ENCODE measurements at regions not wholly inside any gene's neighbourhood (a gene's known extent, or its start where the extent isn't known, plus 50 kb on each side); places are given as distances from the start of the nearest gene placed in this dataset.

DNA sequence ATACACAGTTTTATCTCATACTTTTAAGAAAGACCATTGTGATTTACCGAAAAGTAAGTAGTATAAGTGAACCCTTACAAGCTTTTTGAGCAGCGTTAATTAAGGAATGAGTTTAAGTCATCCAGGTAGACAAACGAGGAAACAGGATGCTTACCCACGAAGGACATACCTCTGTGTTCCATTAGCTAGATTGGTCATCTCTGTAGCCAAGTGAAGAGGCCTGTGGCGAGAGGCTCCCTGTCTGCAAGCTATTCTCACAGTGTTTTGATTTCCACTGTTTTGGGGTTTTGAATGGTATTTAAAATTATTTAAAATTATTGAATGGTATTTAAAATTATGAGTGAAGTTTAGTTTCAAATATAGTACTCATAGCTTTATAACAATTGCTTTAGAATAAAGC lies 342.1 kb upstream of the RGS6 start:
- DNase-seq (ENCODE audit: low read depth in 1 of 2, low spot score in 1 of 2), result no peak

DNA sequence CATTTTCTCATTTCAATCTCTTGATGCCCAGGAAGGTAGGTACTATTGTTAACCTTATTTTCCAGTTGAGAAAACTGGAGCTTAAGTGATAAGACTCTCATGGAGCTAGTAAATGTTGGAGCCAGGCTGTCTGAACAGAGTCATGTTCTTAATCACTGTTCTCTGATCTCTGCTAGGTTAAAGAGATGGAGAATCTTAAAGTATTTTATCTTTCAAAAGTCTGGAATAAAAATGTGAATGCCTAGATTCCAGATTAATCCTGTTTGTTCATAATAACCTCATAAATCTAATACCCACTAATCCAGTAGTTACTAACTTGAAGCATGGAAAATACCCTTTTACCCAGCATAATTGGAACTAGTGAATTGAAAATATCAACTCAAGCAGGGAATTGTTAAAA lies 341.0 kb upstream of the RGS6 start:
- no peak for DNase-seq (ENCODE audit: low read depth in 1 of 2, low spot score in 1 of 2)

DNA sequence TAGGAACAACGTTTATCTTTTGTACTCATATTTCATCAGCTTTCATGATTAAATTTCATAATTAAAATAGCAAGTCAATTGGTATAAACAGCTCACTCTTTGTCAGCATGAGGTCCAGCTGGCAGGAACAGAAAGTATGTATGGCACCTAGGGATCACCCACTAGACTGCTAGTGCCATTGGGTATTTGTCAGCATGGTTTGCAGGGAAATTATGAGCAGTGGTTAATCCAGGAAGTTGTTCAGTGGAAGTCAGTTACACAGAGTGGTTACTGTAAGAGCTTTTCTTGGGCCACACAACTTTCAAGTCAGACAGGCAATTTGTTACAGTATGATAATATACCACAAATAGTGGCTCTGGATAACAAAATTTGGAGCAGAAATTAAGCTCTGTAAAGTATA lies 340.3 kb upstream of the RGS6 start:
- no peak for DNase-seq (ENCODE audit: low read depth in 1 of 2, low spot score in 1 of 2)

DNA sequence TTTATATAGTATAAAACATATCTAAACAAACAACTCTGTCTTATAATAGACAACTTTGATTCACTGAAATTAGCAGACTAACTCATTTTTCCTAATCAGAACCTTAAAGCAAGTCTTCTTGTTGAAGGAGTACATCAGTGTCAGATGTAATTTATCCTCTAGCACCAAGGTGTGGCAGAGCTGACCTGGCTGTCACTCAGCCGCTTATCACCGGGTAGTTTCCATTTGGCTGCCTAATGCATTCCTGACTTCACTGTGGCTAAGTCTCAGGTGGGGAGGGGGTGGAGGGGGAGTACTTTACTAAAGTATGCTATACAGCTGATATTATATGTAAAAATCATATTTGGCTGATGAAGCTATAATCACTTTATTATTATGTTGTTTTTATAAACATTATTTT lies 339.9 kb upstream of the RGS6 start:
- DNase-seq (ENCODE audit: low read depth in 1 of 2, low spot score in 1 of 2), result no peak

DNA sequence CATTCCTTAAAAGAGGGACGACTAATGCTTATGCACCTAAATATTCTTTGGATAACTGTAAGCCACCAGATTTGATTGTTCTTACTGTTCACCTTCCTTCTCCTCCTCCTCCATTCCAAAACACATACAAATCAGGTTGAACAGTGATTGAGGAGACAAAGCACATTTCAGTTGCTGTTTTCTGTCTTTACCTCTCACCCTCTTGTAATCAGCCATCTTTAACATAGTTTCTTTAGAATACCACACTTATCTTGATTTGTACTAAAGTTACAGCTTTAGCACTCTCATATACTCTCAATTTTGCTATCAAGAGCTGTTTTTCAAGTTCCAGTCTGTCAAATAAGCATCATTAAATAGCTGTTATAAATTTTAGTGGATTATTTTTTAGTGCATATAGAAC lies 338.3 kb upstream of the RGS6 start:
- DNase-seq (ENCODE audit: low read depth in 1 of 2, low spot score in 1 of 2), result no peak

DNA sequence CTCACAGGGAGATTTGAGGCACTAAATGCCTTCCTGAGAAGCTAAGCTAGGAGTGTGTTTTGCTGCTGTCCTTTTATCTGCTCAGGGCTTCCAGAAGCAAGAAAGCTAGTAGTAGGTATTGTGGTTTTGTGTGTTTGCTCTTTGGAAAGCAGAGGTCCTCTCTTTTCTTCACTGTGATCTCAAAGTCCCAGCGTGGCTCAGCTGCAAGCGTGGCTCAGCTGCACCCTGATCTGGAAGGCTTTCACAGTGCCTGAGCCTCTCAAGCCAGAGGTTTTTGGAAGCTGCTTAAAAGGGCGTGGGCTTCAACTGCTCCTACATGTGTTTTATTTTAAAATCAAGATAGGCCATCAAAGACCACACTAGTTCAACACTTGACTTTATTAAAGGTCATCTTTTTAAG lies 337.4 kb upstream of the RGS6 start:
- DNase-seq (ENCODE audit: low read depth in 1 of 2, low spot score in 1 of 2), result no peak

DNA sequence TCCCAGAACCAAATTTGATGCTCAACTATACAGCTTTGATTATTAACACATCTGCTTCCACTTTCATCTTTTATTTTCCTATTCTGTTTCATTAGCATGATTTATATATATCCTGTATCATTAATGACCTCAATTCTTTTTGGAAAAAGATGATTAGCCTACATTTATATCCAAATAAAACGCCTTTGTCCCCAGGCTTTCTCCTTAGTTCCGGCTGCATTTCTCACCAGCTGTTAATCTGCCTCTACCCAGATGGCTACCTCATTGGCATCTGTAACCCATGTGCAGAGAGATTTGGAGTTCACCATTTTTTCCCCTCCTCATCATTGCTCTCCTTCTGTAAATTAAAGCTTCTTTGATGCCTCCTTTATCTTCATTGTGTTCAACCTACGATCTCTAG lies 336.8 kb upstream of the RGS6 start:
- no peak for DNase-seq (ENCODE audit: low read depth in 1 of 2, low spot score in 1 of 2)

DNA sequence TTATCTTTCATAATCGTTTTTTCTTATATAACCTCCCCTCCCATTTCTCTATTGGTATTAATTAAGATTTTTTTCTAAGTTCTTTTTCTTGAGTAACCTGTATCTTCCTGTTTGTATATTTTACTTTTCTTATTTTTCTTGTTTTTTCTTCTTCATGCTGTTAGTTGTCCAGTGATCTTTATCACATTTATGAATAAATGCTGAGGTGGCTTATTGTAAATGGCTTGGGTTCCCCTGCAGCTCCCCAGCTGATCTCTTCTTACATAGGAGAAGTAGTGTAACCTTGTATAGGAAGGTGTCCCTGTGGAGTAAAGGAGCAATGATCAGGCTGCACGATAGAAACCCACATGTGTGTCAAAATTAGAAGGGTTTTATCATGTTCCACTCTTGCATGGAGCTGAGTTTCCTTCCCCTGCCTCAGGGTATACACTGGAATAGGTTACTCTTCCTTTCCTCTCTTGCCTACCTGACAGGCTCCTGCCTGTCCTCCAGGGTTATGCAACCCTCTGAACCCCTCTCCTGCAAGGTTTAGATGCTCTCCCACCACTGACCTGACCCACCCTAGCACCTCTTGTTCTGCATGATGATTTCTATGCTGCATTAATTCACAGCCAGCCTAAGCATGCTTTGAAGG lies 334.8 kb upstream of the RGS6 start:
- DNase-seq (ENCODE audit: low read depth in 1 of 2, low spot score in 1 of 2), result no peak

DNA sequence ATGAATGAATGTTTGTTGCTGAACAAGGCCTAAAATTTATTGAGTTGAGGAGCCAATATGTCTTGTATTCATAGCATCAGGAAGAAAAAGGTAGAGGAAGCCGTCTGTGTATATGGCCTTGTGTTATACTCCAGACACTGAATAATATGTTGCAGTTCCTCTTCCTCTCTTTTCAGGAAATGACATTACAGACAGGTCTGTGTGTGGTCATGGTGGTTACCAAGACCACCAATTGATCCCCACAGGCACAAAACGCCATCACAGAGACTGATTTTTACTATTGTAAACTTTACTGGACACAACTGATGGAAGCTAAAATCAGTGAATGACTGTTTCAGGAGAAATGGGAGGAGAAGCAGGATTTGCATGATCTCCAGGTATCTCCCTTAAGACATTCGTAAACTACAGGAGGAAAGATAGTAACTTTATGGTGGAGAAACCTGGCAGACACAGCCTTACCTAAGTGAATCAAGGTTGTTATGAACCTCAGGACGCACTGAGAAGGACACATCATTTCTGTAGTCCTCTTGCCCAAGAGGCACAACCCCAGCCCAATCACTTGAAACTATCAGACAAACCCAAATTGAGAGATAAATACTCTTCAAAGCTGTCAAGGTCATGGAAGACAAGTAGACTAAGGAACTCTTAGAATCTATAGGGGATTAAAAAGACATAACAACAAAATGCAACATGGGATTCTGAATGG lies 334.1 kb upstream of the RGS6 start:
- no peak for DNase-seq (ENCODE audit: low read depth in 1 of 2, low spot score in 1 of 2)

DNA sequence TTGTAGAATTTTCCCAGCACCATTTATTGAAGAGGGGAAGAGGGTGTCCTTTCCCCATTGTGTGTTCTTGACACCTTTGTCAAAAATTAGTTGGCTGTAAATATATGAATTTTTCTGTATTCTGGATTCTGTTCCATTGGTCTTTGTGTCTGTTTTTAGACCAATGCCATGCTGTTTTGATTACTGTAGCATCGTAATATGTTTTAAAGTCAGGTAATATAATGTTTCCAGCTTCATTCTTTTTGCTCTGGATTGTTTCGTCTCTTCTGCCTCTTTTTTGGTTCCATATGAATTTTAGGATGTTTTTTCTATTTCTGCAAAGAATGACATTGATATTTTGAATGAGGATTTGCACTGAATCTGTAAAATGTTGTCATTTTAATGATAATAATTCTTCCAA lies 331.9 kb upstream of the RGS6 start:
- no peak for DNase-seq (ENCODE audit: low read depth in 1 of 2, low spot score in 1 of 2)

DNA sequence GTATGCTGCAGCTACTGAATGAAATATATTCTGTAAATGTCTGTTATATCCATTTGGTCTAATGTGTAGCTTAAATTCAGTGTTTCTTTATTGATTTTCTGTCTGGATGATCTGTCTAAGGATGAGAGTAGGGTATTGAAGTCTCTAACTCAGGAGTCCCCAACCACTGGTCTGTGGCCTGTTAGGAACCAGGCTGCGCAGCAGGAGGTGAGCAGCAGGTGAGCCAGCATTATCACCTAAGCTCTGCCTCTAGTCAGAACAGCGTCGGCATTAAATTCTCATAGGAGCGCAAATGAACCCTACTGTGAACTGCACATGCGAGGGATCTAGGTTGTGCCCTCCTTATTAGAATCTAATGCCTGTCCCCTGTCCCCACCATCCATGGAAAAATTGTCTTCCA lies 329.7 kb upstream of the RGS6 start:
- DNase-seq (ENCODE audit: low read depth in 1 of 2, low spot score in 1 of 2), result no peak

DNA sequence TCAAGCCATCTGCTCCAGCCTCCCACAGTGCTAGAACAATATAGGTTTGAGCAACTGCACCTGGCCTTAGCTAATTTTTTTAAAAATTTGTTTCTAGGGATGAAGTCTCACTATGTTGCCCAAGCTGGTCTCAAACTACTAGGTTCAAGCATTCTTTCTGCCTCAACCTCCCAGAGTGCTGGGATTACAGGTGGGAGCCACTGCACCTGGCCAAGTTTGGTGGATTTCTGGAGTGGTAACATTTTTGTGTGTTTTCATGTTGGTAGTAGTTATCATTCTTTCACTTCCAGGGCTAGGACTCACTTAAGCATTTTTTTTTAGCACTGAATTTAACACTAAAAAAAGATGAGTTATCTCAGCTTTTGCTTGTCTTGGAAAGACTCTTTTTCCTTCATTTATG lies 328.0 kb upstream of the RGS6 start:
- DNase-seq (ENCODE audit: low read depth in 1 of 2, low spot score in 1 of 2), result no peak

DNA sequence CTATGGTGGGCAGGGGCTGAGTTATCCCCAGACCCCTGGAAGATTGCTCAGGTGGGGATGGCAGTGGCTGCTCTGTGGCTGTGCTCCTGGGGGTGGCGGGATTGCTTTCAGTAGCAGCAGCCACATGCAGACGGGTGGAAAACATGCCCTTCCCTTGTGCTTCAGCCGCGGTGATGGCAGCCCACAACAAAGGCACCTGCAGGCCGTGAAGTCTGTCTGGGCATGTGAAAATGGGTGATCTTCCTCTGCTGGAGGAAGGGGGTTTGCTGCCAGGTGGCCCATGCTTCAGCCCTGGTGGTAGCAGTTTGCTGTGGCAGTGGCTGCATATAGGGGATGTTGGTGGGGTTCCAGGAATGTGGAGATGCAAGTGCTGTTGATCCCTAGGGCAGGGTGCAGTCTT lies 326.2 kb upstream of the RGS6 start:
- no peak for DNase-seq (ENCODE audit: low read depth in 1 of 2, low spot score in 1 of 2)

DNA sequence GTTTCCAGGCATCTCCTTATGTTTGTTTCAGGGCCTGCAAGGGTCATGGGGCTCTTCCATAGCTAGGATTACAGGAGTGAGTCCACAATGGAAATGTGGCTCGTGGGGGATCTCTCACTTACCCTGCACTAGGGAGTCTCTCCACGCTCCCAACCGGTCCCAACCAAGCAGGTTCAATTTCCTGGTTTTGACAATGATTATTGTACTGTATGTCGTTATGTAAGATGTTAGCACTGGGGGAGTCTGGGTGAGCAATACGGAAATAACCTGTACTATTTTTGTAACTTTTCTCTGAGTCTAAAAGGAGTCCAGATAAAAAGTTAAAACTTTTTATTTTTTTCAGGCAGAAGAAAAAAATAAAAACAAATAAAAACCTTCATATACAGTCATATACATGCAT lies 325.7 kb upstream of the RGS6 start:
- no peak for DNase-seq (ENCODE audit: low read depth in 1 of 2, low spot score in 1 of 2)

DNA sequence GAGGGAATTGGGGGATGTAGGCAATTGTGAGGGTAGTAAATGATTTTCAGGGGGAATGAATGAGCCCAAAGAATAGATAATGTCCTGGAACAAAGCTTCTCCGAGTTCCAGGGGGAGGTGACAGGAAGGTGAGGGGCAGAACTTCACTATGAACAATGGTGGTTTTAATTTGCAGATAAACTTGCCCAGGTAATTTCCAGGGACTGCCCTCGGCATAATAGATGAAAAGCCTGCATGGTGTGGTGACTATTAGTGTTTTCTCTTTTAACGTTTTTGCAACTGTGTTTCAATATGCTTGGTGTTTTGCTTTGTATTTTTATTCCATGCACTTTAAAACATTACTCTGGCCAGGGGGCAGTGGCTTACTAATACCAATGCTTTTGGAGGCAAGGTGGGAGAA lies 325.2 kb upstream of the RGS6 start:
- no peak for DNase-seq (ENCODE audit: low read depth in 1 of 2, low spot score in 1 of 2)

DNA sequence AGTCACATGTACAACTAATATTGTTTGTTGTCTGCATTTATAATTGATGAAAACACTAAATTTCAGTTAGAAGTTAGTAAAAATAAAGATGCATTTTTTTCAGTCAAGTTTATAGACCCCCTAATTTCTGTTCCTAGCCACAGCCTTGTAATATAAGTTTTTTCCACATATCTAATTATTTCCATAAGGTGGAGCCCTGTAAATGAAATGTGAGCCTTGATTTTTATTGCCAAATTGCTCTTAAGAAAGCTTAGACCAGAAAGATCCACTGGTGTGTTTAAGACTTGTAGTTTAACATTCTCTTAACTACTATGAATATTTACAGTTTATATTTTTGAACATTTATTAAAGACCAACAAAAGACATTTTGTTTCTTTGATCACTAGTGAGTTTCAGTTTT lies 322.1 kb upstream of the RGS6 start:
- DNase-seq (ENCODE audit: low read depth in 1 of 2, low spot score in 1 of 2), result no peak

DNA sequence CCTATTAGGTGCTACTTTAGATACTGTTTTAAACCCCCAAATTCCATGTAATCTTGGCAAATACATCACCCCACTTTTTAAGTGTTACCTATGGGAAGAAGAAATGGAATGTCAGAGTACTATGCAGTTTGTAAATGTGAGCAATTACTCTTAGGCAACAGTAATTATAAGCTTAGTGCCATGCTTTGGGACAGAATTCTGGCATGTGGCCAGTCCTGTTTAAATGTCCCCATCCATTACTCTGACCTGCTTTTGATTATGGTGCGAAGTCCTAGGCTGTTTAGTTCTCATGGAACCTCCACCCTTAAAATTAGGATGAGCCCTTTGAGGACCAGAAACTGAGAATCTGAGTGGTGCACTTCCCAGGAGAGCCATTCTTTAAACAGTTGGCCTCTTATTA lies 321.4 kb upstream of the RGS6 start:
- DNase-seq (ENCODE audit: low read depth in 1 of 2, low spot score in 1 of 2), result no peak

DNA sequence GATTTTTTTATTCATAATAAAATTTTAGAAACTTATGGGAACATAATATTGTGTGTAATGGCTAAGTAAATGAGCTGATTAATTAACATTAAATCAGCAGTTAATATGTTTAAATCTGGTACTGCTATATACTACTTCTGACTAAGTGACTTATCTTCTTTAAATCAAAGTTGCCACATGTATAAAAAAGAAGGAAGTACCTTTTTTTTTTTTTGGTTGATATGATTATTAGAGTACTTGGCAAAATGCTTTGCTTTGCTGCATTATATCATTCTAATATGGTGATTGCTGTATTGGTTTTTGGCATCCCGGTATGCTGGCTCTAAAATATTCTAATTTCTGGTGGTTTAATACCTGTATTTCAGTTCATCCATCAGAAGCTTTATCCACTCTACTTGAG lies 319.1 kb upstream of the RGS6 start:
- no peak for DNase-seq (ENCODE audit: low read depth in 1 of 2, low spot score in 1 of 2)

DNA sequence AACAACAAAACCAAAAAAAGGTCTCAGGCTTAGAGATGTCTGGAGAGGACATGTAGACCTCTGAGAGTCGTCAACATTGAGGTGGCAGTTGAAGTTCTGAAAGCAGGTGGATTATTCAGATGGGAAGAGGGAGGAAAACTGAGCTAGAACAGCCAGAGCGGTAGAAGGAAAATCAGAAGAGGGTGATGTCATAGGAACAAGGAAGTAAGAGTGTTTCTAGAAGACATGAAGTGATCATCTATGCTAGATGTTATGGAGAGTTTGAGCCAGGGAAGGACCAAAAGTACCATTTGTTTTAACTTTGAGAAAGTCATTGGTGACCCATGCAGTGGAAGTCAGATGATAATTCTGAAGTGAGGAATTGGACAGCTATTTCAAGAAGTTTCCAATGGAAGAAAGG lies 316.2 kb upstream of the RGS6 start:
- no peak for DNase-seq (ENCODE audit: low read depth in 1 of 2, low spot score in 1 of 2)

DNA sequence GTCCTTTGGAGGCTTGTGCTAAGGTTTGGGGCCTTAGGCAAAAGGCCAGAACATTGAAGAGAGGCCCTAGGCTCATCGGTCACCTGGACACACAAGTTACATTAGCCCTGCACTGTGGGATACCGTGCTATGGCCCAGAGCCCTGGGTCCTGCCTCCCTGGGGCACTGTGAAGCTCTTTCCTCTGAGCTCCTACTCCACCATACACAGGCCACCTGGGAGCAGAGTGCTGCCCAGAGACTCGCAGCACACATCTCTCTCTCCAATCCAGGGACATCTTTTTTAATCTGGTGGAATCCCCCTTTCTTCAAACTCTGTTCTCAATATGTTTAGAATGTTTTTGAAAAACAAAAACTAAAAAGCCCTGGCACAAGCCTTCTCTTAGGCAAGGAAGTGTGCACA lies 314.2 kb upstream of the RGS6 start:
- DNase-seq (ENCODE audit: low read depth in 1 of 2, low spot score in 1 of 2), result no peak

DNA sequence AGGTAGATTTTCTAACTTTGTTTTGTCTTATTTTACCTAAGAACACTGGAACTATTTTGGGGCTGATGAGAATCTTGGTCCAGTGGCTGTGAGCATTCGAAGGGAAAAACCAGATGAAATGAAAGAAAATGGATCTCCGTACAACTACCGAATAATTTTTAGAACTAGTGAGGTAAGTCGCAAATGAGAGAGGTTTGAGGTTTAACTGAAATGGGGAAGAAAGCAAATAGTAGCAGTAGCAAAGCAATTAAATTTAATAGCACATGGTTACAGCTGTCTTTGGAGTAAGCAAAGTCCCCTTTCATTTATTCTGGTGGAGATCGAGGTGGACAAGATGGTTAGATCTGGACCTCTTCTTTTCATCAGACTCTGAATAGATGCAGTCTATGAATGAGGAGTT lies 313.5 kb upstream of the RGS6 start:
- DNase-seq (ENCODE audit: low read depth in 1 of 2, low spot score in 1 of 2), result no peak

DNA sequence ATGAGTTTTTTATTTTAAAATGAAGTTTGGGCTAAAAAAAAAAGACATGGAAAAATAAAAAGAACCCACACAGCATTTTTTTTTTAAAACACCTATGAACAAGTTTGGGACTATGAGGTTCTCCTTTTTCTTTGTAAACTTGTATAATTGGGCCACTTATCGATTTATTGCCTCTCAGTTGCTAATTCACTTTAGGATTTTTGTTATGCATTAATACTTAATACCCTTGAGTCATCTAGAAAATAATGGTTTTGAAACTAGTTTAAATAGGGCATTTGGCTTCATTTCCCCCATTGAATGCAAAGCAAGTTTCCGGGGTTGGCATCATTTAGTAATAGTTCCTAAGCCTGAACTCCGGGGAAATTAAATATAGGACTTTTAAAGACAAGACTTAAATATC lies 312.8 kb upstream of the RGS6 start:
- no peak for DNase-seq (ENCODE audit: low read depth in 1 of 2, low spot score in 1 of 2)

DNA sequence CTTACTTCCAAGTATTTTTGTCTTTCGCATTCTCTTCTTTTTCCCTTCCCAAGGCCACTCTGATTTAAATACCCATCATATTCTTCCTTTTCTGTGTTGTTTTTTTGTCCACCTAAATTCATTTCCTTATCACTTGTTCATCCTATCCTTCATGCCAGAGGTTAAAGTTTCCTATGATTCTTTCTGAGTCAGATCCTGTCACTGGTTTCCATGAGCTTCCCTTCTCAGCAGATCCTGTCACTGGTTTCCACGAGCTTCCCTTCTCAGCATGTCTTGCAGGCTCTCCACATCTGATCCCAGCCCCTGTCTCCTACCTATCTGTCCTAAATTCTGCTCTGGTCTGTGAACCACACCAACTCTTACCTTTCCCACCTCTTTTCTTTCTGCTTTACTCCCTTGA lies 311.8 kb upstream of the RGS6 start:
- no peak for DNase-seq (ENCODE audit: low read depth in 1 of 2, low spot score in 1 of 2)

All from stimulated activated CD4-positive, alpha-beta T cell treated with anti-CD3 and anti-CD28 coated beads, Interleukin-15, amount 100 ng/mL, for 1 hour (primary cell).